H9 (cell line): ENCODE measurements at regions not wholly inside any gene's neighbourhood (a gene's known extent, or its start where the extent isn't known, plus 50 kb on each side); places are given as distances from the start of the nearest gene placed in this dataset.

Experiments used
- DNase-seq: peaks from one replicate; pipeline ENCODE4 v3.0.0-alpha.2; 2017
- H2AFZ ChIP-seq: one replicate; pipeline ENCODE4 v1.6.1; 2013; ENCODE audit warnings: mild to moderate bottlenecking, low read length, control low read depth, moderate library complexity
- H2AK5ac ChIP-seq: 2 replicates; pipeline ENCODE4 v1.6.1; 2013; ENCODE audit warnings: low read length, control low read depth, mixed read lengths; ENCODE audit not compliant: insufficient read length
- H2BK120ac ChIP-seq: one replicate; pipeline ENCODE4 v1.6.1; 2013; ENCODE audit warnings: low read depth, mild to moderate bottlenecking, low read length, control low read depth, inconsistent platforms; ENCODE audit not compliant: poor library complexity, severe bottlenecking
- H2BK12ac ChIP-seq: 2 replicates; pipeline ENCODE4 v1.6.1; 2013; ENCODE audit warnings: low read length, control low read depth, mixed read lengths, low read depth; ENCODE audit not compliant: insufficient read length
- H2BK15ac ChIP-seq: 2 replicates; pipeline ENCODE4 v1.6.1; 2013; ENCODE audit warnings: low read depth, low read length, control low read depth
- H2BK20ac ChIP-seq: one replicate; pipeline ENCODE4 v1.6.1; 2013; ENCODE audit warnings: low read depth, mild to moderate bottlenecking, low read length, control low read depth, inconsistent platforms; ENCODE audit not compliant: poor library complexity, severe bottlenecking
- H2BK5ac ChIP-seq: 2 replicates; pipeline ENCODE4 v1.6.1; 2013; ENCODE audit warnings: low read length, control low read depth, mixed read lengths; ENCODE audit not compliant: insufficient read length
- H3K14ac ChIP-seq: 2 replicates; pipeline ENCODE4 v1.6.1; 2013; ENCODE audit warnings: low read length, control low read depth; ENCODE audit not compliant: insufficient read depth
- H3K18ac ChIP-seq: 2 replicates; pipeline ENCODE4 v1.6.1; 2013; ENCODE audit warnings: low read depth, mild to moderate bottlenecking, mixed read lengths, low read length, control low read depth; ENCODE audit not compliant: insufficient read length
- H3K23ac ChIP-seq: 2 replicates; pipeline ENCODE4 v1.6.1; 2013; ENCODE audit warnings: low read length, control low read depth, mixed read lengths, low read depth; ENCODE audit not compliant: insufficient read length
- H3K23me2 ChIP-seq: 2 replicates; pipeline ENCODE4 v1.6.1; 2013; ENCODE audit warnings: low read depth, mild to moderate bottlenecking, mixed read lengths, low read length, control low read depth; ENCODE audit not compliant: insufficient read length, poor library complexity, severe bottlenecking
- H3K27ac ChIP-seq: 2 replicates; pipeline ENCODE4 v1.5.1; 2013; ENCODE audit warnings: low read length, control low read depth, mixed read lengths, low read depth; ENCODE audit not compliant: insufficient read length
- H3K27me3 ChIP-seq: 2 replicates; pipeline ENCODE4 v1.6.1; 2013; ENCODE audit warnings: low read length, control low read depth, inconsistent platforms; ENCODE audit not compliant: insufficient read depth
- H3K4ac ChIP-seq: 2 replicates; pipeline ENCODE4 v1.6.1; 2013; ENCODE audit warnings: low read depth, mild to moderate bottlenecking, control low read depth, inconsistent platforms, low read length, moderate library complexity
- H3K4me1 ChIP-seq: 2 replicates; pipeline ENCODE4 v1.6.1; 2013; ENCODE audit warnings: low read length, control low read depth, inconsistent platforms; ENCODE audit not compliant: insufficient read depth
- H3K4me2 ChIP-seq: 2 replicates; pipeline ENCODE4 v1.6.1; 2013; ENCODE audit warnings: low read length, control low read depth, mixed read lengths; ENCODE audit not compliant: insufficient read length, insufficient read depth
- H3K56ac ChIP-seq: 2 replicates; pipeline ENCODE4 v1.6.1; 2013; ENCODE audit warnings: low read depth, mild to moderate bottlenecking, mixed read lengths, low read length, control low read depth; ENCODE audit not compliant: insufficient read length
- H3K79me1 ChIP-seq: 2 replicates; pipeline ENCODE4 v1.6.1; 2013; ENCODE audit warnings: low read depth, mild to moderate bottlenecking, moderate library complexity, low read length, control low read depth, inconsistent platforms; ENCODE audit not compliant: insufficient read depth, poor library complexity, severe bottlenecking
- H3K79me2 ChIP-seq: 2 replicates; pipeline ENCODE4 v1.6.1; 2013; ENCODE audit warnings: low read length, control low read depth, inconsistent platforms; ENCODE audit not compliant: insufficient read depth
- H3K9ac ChIP-seq: 2 replicates; pipeline ENCODE4 v1.6.1; 2013; ENCODE audit warnings: low read length, control low read depth, mixed read lengths; ENCODE audit not compliant: insufficient read length; ENCODE audit errors: extremely low read depth
- H3K9me3 ChIP-seq: one replicate; pipeline ENCODE4 v1.6.1; 2013; ENCODE audit warnings: low read depth, low read length, inconsistent platforms; ENCODE audit not compliant: control insufficient read depth
- H3T11ph ChIP-seq: one replicate; pipeline ENCODE4 v1.6.1; 2013; ENCODE audit warnings: mild to moderate bottlenecking, low read length, control low read depth, inconsistent platforms
- H4K20me1 ChIP-seq: one replicate; pipeline ENCODE4 v1.6.1; 2013; ENCODE audit not compliant: control insufficient read depth, insufficient read length, insufficient read depth
- H4K5ac ChIP-seq: 2 replicates; pipeline ENCODE4 v1.6.1; 2013; ENCODE audit warnings: low read depth, mild to moderate bottlenecking, mixed read lengths, low read length, control low read depth; ENCODE audit not compliant: insufficient read length
- H4K8ac ChIP-seq: replicated peaks from 2 replicates; pipeline ENCODE4 v1.6.1; 2013; ENCODE audit warnings: low read length, control low read depth, mixed read lengths, low read depth; ENCODE audit not compliant: insufficient read length
- H4K91ac ChIP-seq: 2 replicates; pipeline ENCODE4 v1.6.1; 2013; ENCODE audit warnings: low read depth, mild to moderate bottlenecking, moderate library complexity, mixed read lengths, low read length, control low read depth; ENCODE audit not compliant: insufficient read length
- H3K27ac Mint-ChIP-seq, 3 experiments: 2 replicates in 2 of 3; 3 replicates in 1 of 3; pipeline ENCODE4 v1.8.0; 2020 to 2021; ENCODE audit warnings: mixed read lengths in 3 of 3, mild to moderate bottlenecking in 1 of 3, moderate library complexity in 1 of 3
- H3K27me3 Mint-ChIP-seq: 2 replicates; pipeline ENCODE4 v1.8.0; 2021; ENCODE audit warnings: low read depth, mild to moderate bottlenecking, moderate library complexity, mixed read lengths
- H3K36me3 Mint-ChIP-seq, 3 experiments: 2 replicates in 2 of 3; 3 replicates in 1 of 3; pipeline ENCODE4 v1.8.0; 2020 to 2021; ENCODE audit warnings: low read depth in 3 of 3, mixed read lengths in 3 of 3; ENCODE audit not compliant: insufficient read depth in 1 of 3
- H3K4me1 Mint-ChIP-seq, 2 experiments: 2 replicates each; pipeline ENCODE4 v1.8.0; 2020; ENCODE audit warnings: mixed read lengths in 2 of 2
- H3K4me3 Mint-ChIP-seq, 2 experiments: 2 replicates in 1 of 2; 3 replicates in 1 of 2; pipeline ENCODE4 v1.8.0; 2020 to 2021; ENCODE audit warnings: mild to moderate bottlenecking in 2 of 2, mixed read lengths in 2 of 2, moderate library complexity in 1 of 2
- H3K9me3 Mint-ChIP-seq, 2 experiments: 2 replicates in 1 of 2; 3 replicates in 1 of 2; pipeline ENCODE4 v1.8.0; 2020; ENCODE audit warnings: mild to moderate bottlenecking in 2 of 2, mixed read lengths in 2 of 2, moderate library complexity in 1 of 2
- WGBS: extraction: QIAGEN DNeasy Blood & Tissue Kit; methylation state at CpG from one replicate; pipeline ENCODE4 v1.1.7; 2013; ENCODE audit warnings: missing lambda C conversion rate, low lambda C conversion rate, mixed read lengths; ENCODE audit not compliant: insufficient read length; ENCODE audit errors: extremely low coverage; 5-methylcytosine and 5-hydroxymethylcytosine counted together
- TF ChIP-seq, protein P1 (sequence below): fragments of 200-600 bp; sonication (generic); conservative IDR thresholded peaks from 3 replicates; pipeline ENCODE4 v1.8.0; 2021; ENCODE audit warnings: antibody characterized with exemption, mild to moderate bottlenecking

GRCh38 chr10:128714644-128715415 lies 588.6 kb upstream of the MKI67 start:
- peaks cover 0 to 3% of the 10 kb centered on the region in 2 experiments; a peak in 1 of 5 replicates for H3K9me3 Mint-ChIP-seq
- no peak overlapping the region for H2AFZ ChIP-seq
- peaks cover 9 to 15% of the 10 kb centered on the region in 2 experiments for H3K4me1 Mint-ChIP-seq
- H2BK5ac ChIP-seq = no peak overlapping the region
- no peak overlapping the region for H3K4ac ChIP-seq
- no peak overlapping the region for H2BK15ac ChIP-seq
- no peak overlapping the region for H3K18ac ChIP-seq
- no peak overlapping the region for H2BK12ac ChIP-seq
- no peaks in the 10 kb centered on the region for H3K23me2 ChIP-seq
- no peaks in the 10 kb centered on the region for H3K27me3 ChIP-seq
- H3K23ac ChIP-seq = no peak overlapping the region
- no peaks in the 10 kb centered on the region for H3K79me2 ChIP-seq
- H4K5ac ChIP-seq = no peak overlapping the region
- H3K4me2 ChIP-seq = no peak overlapping the region
- no peak overlapping the region for H2AK5ac ChIP-seq
- TF ChIP-seq, protein P1, sequence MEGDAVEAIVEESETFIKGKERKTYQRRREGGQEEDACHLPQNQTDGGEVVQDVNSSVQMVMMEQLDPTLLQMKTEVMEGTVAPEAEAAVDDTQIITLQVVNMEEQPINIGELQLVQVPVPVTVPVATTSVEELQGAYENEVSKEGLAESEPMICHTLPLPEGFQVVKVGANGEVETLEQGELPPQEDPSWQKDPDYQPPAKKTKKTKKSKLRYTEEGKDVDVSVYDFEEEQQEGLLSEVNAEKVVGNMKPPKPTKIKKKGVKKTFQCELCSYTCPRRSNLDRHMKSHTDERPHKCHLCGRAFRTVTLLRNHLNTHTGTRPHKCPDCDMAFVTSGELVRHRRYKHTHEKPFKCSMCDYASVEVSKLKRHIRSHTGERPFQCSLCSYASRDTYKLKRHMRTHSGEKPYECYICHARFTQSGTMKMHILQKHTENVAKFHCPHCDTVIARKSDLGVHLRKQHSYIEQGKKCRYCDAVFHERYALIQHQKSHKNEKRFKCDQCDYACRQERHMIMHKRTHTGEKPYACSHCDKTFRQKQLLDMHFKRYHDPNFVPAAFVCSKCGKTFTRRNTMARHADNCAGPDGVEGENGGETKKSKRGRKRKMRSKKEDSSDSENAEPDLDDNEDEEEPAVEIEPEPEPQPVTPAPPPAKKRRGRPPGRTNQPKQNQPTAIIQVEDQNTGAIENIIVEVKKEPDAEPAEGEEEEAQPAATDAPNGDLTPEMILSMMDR = no peak
- no peak overlapping the region for H2BK120ac ChIP-seq
- no peak overlapping the region for H2BK20ac ChIP-seq
- H4K8ac ChIP-seq = no peak overlapping the region
- H3K27me3 Mint-ChIP-seq = no peaks in the 10 kb centered on the region; the same call in none of the 2 replicates
- no peak overlapping the region for H3K14ac ChIP-seq
- WGBS = no CpG with 5 or more reads among the region's 12 CpGs
- H3K27ac ChIP-seq = no peak overlapping the region
- H3K9me3 ChIP-seq = no peaks in the 10 kb centered on the region
- no peak overlapping the region for H3K9ac ChIP-seq
- no peak overlapping the region for H3K4me3 Mint-ChIP-seq
- no peaks in the 10 kb centered on the region for H3K79me1 ChIP-seq
- no peak overlapping the region for H4K91ac ChIP-seq
- no peaks in the 10 kb centered on the region for H4K20me1 ChIP-seq
- no peak for DNase-seq
- no peaks in the 10 kb centered on the region for H3K36me3 Mint-ChIP-seq
- H3K4me1 ChIP-seq = no peaks in the 10 kb centered on the region
- no peak overlapping the region for H3T11ph ChIP-seq
- H3K27ac Mint-ChIP-seq = peak overlapping the region in 1 of 3 experiments; percentile 76; a peak in 1 of 7 replicates
- H3K56ac ChIP-seq = no peak overlapping the region
